CD4-positive, alpha-beta memory T cell (primary cell): ENCODE measurements at regions not wholly inside any gene's neighbourhood (a gene's known extent, or its start where the extent isn't known, plus 50 kb on each side); places are given as distances from the start of the nearest gene placed in this dataset.

ENCODE experiments used
- CTCF ChIA-PET: fragments of 350-600 bp; sonication (Branson Sonifier 250); formaldehyde crosslinking; loops from one replicate; lab custom pipeline; 2021; ENCODE audit warnings: inconsistent platforms; ENCODE audit not compliant: partially characterized antibody; lab: Charles Lee
- POLR2A ChIA-PET: fragments of 350-600 bp; sonication (Branson Sonifier 250); formaldehyde crosslinking; loops from one replicate; lab custom pipeline; 2021; ENCODE audit not compliant: partially characterized antibody; lab: Charles Lee
- DNase-seq, 5 donors: peaks; one replicate each; pipeline versions ENCODE4 v3.0.0 to v3.0.0-alpha.2; 2020 to 2022; ENCODE audit warnings: mixed read lengths in 1 of 5
- H3K27ac ChIP-seq: one replicate; pipeline ENCODE4 v1.7.0; 2013; ENCODE audit warnings: low read depth, low read length
- H3K27me3 ChIP-seq: 2 replicates; pipeline ENCODE4 v1.7.0; 2013; ENCODE audit warnings: mild to moderate bottlenecking, low read length, moderate library complexity; ENCODE audit not compliant: insufficient read depth
- H3K36me3 ChIP-seq: 2 replicates; pipeline ENCODE4 v1.7.0; 2013; ENCODE audit warnings: mild to moderate bottlenecking, low read length, moderate library complexity; ENCODE audit not compliant: insufficient read depth
- H3K4me1 ChIP-seq: 2 replicates; pipeline ENCODE4 v1.7.0; 2013; ENCODE audit warnings: mild to moderate bottlenecking, low read length, moderate library complexity; ENCODE audit not compliant: insufficient read depth
- H3K4me3 ChIP-seq, 2 donors: one replicate each; pipeline ENCODE4 v1.7.0; 2013; ENCODE audit warnings: low read length in 2 of 2, mild to moderate bottlenecking in 1 of 2
- H3K9me3 ChIP-seq, 2 donors: one replicate each; pipeline ENCODE4 v1.7.0; 2013; ENCODE audit warnings: low read length in 2 of 2, control low read depth in 1 of 2; ENCODE audit not compliant: control insufficient read depth in 1 of 2
- H3K27ac Mint-ChIP-seq, 7 donors: one replicate each; pipeline ENCODE4 v1.8.0; 2020 to 2021; ENCODE audit warnings: mixed read lengths in 7 of 7, mild to moderate bottlenecking in 6 of 7, inconsistent platforms in 3 of 7, moderate library complexity in 3 of 7
- H3K27me3 Mint-ChIP-seq, 2 donors: one replicate each; pipeline ENCODE4 v1.8.0; 2020 to 2021; ENCODE audit warnings: mixed read lengths in 2 of 2
- H3K36me3 Mint-ChIP-seq, 2 donors: one replicate each; pipeline ENCODE4 v1.8.0; 2020 to 2021; ENCODE audit warnings: mixed read lengths in 2 of 2, inconsistent platforms in 1 of 2, mild to moderate bottlenecking in 1 of 2
- H3K4me1 Mint-ChIP-seq, 4 donors: one replicate each; pipeline ENCODE4 v1.8.0; 2020 to 2021; ENCODE audit warnings: mixed read lengths in 4 of 4, mild to moderate bottlenecking in 1 of 4
- H3K4me3 Mint-ChIP-seq, 8 donors: one replicate each; pipeline ENCODE4 v1.8.0; 2020 to 2021; ENCODE audit warnings: mixed read lengths in 8 of 8, mild to moderate bottlenecking in 7 of 8, moderate library complexity in 6 of 8, inconsistent platforms in 3 of 8
- H3K9me3 Mint-ChIP-seq, 8 donors: one replicate each; pipeline ENCODE4 v1.8.0; 2020 to 2021; ENCODE audit warnings: mixed read lengths in 8 of 8, mild to moderate bottlenecking in 5 of 8, inconsistent platforms in 3 of 8, moderate library complexity in 1 of 8
- intact Hi-C: fragments of 100-400 bp; cut with micrococcal nuclease; formaldehyde crosslinking; loops from one replicate; pipeline ENCODE4 v1.15.1; 2023

DNA sequence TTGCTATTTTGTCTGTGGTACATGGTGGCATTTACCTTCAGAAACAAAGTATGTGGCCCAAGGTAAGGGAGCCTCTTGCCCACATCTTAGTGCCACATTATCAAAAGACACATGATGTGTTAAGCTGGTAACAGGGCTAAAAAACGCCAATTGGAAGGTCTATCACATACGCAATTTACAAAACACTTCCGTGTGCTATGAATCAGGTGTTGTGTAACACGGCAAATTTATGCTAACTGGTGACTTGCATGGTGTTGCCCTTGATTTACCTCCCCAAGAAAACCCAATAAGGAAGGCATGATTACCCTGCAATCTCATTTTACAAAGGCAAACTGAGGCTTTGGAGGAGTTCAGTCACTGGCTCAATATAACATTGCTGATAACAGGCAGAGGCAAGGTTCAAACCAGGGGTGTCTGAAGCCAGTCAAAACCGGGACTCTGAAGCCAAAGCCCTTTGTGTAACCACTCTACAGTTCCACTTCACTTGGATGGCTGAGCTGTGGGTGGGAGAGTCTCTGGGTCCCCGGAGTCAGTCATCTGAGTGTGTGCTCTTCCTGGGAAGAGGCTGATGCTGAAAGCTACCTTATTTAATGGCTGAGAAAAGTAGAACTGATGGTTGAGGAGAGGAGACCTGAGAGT, 103.9 kb upstream of the BCL6 start:
- H3K36me3 ChIP-seq, result no peaks in the 10 kb centered on the region
- H3K27me3 ChIP-seq, result no peaks in the 10 kb centered on the region
- ChIA-PET CTCF (no interaction called here), POLR2A (no interaction called here)
- H3K9me3 Mint-ChIP-seq, result peaks cover 0 to 6% (median 0%) of the 10 kb centered on the region in 8 donors
- no peak overlapping the region for H3K27ac Mint-ChIP-seq
- no peak overlapping the region for H3K27ac ChIP-seq
- peaks cover 0 to 2% (median 0%) of the 10 kb centered on the region in 4 donors for H3K4me1 Mint-ChIP-seq
- H3K4me3 Mint-ChIP-seq, result no peak overlapping the region
- no peaks in the 10 kb centered on the region for H3K36me3 Mint-ChIP-seq
- DNase-seq, result no peak
- H3K27me3 Mint-ChIP-seq, result no peaks in the 10 kb centered on the region
- intact Hi-C loops, result no loop called here
- H3K9me3 ChIP-seq, result no peaks in the 10 kb centered on the region
- no peak overlapping the region for H3K4me3 ChIP-seq
- H3K4me1 ChIP-seq, result no peaks in the 10 kb centered on the region

- no peaks in the 10 kb centered on the region for H3K27me3 ChIP-seq
- no peaks in the 10 kb centered on the region for H3K36me3 ChIP-seq
- H3K4me3 Mint-ChIP-seq, result no peak overlapping the region
- H3K9me3 ChIP-seq, result no peaks in the 10 kb centered on the region
- no peak for DNase-seq
- POLR2A ChIA-PET, result no interaction called here
- peaks cover 0 to 2% (median 0%) of the 10 kb centered on the region in 4 donors for H3K4me1 Mint-ChIP-seq
- H3K4me1 ChIP-seq, result no peaks in the 10 kb centered on the region
- CTCF ChIA-PET, result no interaction called here
- H3K27ac ChIP-seq, result no peak overlapping the region
- no peaks in the 10 kb centered on the region for H3K36me3 Mint-ChIP-seq
- H3K27ac Mint-ChIP-seq, result peak overlapping the region in 1 of 7 donors; percentile 72
- no peak overlapping the region for H3K4me3 ChIP-seq
- peaks cover 0 to 6% (median 0%) of the 10 kb centered on the region in 8 donors for H3K9me3 Mint-ChIP-seq
- no peaks in the 10 kb centered on the region for H3K27me3 Mint-ChIP-seq
- intact Hi-C loops, result no loop called here
These were observed 105.1 kb upstream of the BCL6 start for GRCh38 chr3:187850258-187850921.

DNA sequence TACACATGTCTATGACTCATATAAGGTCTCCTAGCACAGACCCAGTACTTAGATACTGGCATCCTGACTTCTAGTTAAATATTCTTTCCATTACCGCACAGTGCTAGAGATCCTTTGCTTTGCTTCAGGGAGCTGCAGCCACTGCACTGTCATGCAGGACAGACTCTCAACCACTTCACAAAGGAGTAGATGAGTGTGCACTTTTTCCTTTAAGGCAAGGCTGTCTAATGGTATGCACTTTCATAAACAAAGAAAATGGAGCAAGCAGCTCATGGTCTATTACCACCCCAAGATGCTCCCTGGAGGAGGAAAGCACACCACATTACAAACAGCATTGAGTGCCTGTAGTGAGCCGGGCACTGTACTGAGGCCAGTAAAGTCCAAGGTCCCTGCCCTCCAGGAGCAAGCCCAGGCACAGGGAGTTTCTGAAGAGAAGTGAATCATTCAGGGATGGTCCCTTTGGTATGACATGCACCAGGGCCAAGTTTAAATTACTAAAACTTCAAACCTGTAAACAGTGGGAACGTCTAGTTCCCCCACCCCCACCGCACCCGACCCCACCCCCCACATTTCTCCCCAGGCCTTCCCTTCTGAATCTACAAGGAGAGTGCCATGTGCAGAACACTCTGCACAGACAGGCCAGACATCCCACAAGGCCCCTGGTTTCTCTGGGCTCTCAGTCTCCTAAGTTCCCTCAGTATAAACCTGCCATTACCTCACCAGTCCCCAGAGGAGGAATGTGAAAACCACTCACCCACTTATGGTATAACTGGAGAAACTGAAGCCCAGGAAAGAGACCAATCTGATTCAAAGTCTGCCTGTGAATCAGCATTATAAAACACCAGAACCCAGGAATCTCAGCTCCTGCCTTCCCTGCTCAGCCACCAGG, 107.8 kb upstream of the BCL6 start:
- H3K36me3 ChIP-seq, result no peaks in the 10 kb centered on the region
- no peaks in the 10 kb centered on the region for H3K27me3 Mint-ChIP-seq
- H3K9me3 ChIP-seq, result no peaks in the 10 kb centered on the region
- no peak overlapping the region for H3K4me3 ChIP-seq
- no peaks in the 10 kb centered on the region for H3K27me3 ChIP-seq
- ChIA-PET POLR2A (no interaction called here), CTCF (no interaction called here)
- no peak overlapping the region for H3K4me3 Mint-ChIP-seq
- no peaks in the 10 kb centered on the region for H3K4me1 ChIP-seq
- H3K9me3 Mint-ChIP-seq, result peaks cover 0 to 6% (median 0%) of the 10 kb centered on the region in 8 donors
- intact Hi-C loops, result no loop called here
- peaks cover 0 to 2% (median 0%) of the 10 kb centered on the region in 4 donors for H3K4me1 Mint-ChIP-seq
- H3K27ac ChIP-seq, result no peak overlapping the region
- peak overlapping the region in 1 of 7 donors; percentile 40 for H3K27ac Mint-ChIP-seq
- H3K36me3 Mint-ChIP-seq, result no peaks in the 10 kb centered on the region
- no peak for DNase-seq

GRCh38 chr3:187855131-187855530, 109.9 kb upstream of the BCL6 start:
- H3K27me3 ChIP-seq, result no peaks in the 10 kb centered on the region
- CTCF ChIA-PET, result no interaction called here
- no peaks in the 10 kb centered on the region for H3K9me3 ChIP-seq
- no peak for DNase-seq
- H3K9me3 Mint-ChIP-seq, result peaks cover 0 to 6% (median 1%) of the 10 kb centered on the region in 8 donors
- H3K27me3 Mint-ChIP-seq, result no peaks in the 10 kb centered on the region
- POLR2A ChIA-PET, result no interaction called here
- no peak overlapping the region for H3K27ac ChIP-seq
- H3K4me3 ChIP-seq, result no peak overlapping the region
- intact Hi-C loops, result no loop called here
- H3K27ac Mint-ChIP-seq, result no peak overlapping the region
- no peaks in the 10 kb centered on the region for H3K36me3 ChIP-seq
- no peaks in the 10 kb centered on the region for H3K4me1 ChIP-seq
- no peak overlapping the region for H3K4me3 Mint-ChIP-seq
- H3K4me1 Mint-ChIP-seq, result no peaks in the 10 kb centered on the region
- no peaks in the 10 kb centered on the region for H3K36me3 Mint-ChIP-seq

DNA sequence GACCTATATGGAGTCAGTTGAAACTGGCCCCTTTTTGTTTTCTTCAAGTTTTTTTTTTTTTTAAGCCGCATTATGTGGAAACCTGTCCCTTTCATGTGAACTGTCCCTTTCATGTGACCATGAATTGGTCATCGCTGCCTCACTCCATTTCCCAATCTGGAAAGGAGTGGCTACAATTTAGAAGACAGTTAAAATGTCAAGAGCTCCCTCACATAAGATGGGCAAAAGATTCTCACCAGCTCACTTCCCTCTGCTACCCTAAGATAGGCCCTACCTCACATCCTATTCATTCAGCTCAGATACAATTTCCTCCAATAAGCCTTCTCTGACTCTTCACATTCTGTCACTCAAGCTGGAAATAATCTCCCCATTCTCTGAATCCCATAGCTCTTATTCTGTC, 111.3 kb upstream of the BCL6 start:
- ChIA-PET POLR2A (no interaction called here), CTCF (no interaction called here)
- no peaks in the 10 kb centered on the region for H3K9me3 ChIP-seq
- H3K27ac ChIP-seq, result no peak overlapping the region
- no peaks in the 10 kb centered on the region for H3K36me3 ChIP-seq
- no peaks in the 10 kb centered on the region for H3K4me1 ChIP-seq
- Mint-ChIP-seq H3K27me3 (no peaks in the 10 kb centered on the region), H3K4me3 (no peak overlapping the region), H3K27ac (no peak overlapping the region), H3K9me3 (peaks cover 2 to 20% (median 8%) of the 10 kb centered on the region in 8 donors), H3K4me1 (no peaks in the 10 kb centered on the region), H3K36me3 (peaks cover 0 to 2% of the 10 kb centered on the region in 2 donors)
- no peak overlapping the region for H3K4me3 ChIP-seq
- no peak for DNase-seq
- intact Hi-C loops, result no loop called here
- no peaks in the 10 kb centered on the region for H3K27me3 ChIP-seq

- no peak overlapping the region for H3K4me3 ChIP-seq
- intact Hi-C loops, result no loop called here
- H3K27me3 ChIP-seq, result no peaks in the 10 kb centered on the region
- Mint-ChIP-seq H3K36me3 (peaks cover 0 to 2% of the 10 kb centered on the region in 2 donors), H3K9me3 (peaks cover 0 to 19% (median 9%) of the 10 kb centered on the region in 8 donors), H3K27ac (no peak overlapping the region), H3K4me3 (no peak overlapping the region), H3K27me3 (no peaks in the 10 kb centered on the region), H3K4me1 (no peaks in the 10 kb centered on the region)
- no peak overlapping the region for H3K27ac ChIP-seq
- ChIA-PET CTCF (no interaction called here), POLR2A (no interaction called here)
- DNase-seq, result no peak
- H3K9me3 ChIP-seq, result no peaks in the 10 kb centered on the region
- H3K4me1 ChIP-seq, result no peaks in the 10 kb centered on the region
- no peaks in the 10 kb centered on the region for H3K36me3 ChIP-seq
These were observed 112.8 kb upstream of the BCL6 start for GRCh38 chr3:187858041-187858440.

DNA sequence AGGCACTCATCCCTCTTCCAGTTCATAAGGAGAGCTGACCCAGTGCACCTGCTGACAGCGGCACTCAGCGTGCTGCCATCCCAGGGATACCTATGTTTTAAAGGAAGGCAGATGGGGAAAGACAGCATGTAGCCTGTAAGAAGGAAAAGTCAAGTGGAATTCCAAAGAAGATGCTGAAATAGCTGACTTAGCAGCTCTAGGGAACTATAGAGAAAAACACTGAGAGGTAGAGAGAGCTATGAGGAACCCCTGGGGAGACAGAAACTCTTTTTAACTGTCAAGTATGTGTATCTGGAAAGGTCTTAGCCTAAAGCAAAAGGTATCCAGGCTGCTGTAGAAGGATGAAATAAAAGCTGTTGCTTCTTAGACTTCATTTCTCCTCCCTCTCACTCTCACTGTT, 113.4 kb upstream of the BCL6 start:
- ChIA-PET POLR2A (no interaction called here), CTCF (no interaction called here)
- Mint-ChIP-seq H3K27ac (no peak overlapping the region), H3K4me1 (no peaks in the 10 kb centered on the region), H3K36me3 (peaks cover 0 to 2% of the 10 kb centered on the region in 2 donors), H3K4me3 (no peak overlapping the region), H3K27me3 (no peaks in the 10 kb centered on the region), H3K9me3 (peaks cover 0 to 19% (median 9%) of the 10 kb centered on the region in 8 donors)
- Histone ChIP-seq H3K36me3 (no peaks in the 10 kb centered on the region), H3K4me1 (no peaks in the 10 kb centered on the region), H3K9me3 (no peaks in the 10 kb centered on the region), H3K27me3 (no peaks in the 10 kb centered on the region), H3K4me3 (no peak overlapping the region), H3K27ac (no peak overlapping the region)
- DNase-seq, result no peak
- intact Hi-C loops, result no loop called here
